Fibroblast of peridontal ligament (primary cell): ENCODE measurements at regions not wholly inside any gene's neighbourhood (a gene's known extent, or its start where the extent isn't known, plus 50 kb on each side); places are given as distances from the start of the nearest gene placed in this dataset.
A peak's percentile ranks its signal among the peaks of the same experiment; 100 is the strongest.

Experiments
- DNase-seq: peaks from one replicate; pipeline ENCODE4 v3.0.0-alpha.2; 2010; ENCODE audit errors: extremely low read depth

GRCh38 chr10:53006663-53007526 lies 234.3 kb upstream of the MBL2 start:
- no peak for DNase-seq

DNA sequence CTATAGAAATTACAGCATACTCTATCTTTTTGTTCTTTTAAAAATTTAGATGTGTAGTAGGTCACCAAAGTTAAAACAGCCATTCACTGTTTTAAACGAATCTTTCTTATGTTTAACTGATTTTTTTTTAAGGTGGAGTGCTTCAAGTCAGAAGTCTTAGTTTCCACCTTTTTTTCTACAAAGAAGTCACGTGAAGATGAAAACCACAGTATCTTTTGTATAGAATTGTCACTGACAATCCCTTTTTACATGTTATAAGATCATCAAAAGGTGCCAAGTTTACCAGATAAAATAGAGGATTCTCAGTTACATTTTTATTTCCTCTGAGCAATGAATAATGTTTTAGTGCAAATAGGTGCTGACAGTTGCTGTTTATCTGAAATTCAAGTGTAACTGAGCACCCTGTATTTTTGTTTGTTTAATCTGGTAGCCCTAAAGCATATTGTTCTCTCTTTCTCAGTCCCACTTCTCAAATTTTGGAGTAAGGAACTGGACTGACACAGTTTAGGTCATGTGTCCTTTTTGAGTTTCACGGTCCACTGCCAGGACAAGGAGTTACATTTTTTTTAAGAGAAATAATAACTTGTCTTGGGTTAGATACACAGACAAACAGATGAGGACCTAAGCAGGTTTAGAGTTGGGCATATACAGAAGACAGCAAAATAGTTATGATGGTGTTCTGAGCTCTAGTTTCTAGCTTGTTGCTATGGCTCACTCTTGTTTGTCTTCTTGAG lies 233.2 kb upstream of the MBL2 start:
- DNase-seq: no peak

DNA sequence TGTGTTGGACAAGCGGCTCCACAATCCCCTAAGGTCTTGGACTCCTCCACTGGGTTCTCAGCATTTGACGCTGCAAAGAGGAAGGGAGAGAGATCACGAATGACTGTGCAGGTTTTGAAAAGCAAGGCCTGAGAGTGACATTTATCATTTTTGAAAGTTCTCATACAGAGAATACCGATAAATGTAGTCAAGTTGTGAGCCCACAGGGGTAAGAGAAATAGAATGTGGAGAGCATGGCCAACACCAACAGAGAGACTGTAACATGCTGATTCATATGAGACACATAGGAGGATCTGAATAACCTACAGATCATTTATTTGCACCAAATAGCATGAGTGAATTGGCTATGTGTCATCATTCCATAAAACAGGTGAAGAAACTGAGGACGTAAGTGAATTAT lies 230.5 kb upstream of the MBL2 start:
- DNase-seq: no peak

DNA sequence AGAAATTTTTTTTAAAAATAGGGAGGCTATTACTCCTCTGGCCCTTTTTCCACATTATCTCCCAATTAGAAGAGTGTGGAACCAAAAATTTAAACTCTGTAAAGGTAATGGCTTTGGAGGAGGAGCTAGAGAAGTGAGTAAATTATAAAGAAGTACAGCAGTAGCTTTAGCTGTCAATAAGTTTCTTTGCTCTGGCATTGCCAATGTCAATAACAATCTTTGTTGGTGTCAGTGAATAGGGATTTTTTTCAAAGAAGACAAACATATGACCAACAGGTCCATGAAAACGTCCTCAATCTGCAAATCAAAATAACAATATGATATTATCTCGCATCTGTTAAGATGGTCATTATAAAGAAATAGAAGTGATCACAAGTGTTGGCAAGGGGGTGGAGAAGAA lies 227.1 kb upstream of the MBL2 start:
- DNase-seq: no peak

GRCh38 chr10:52999258-52999657 lies 226.7 kb upstream of the MBL2 start:
- no peak for DNase-seq

DNA sequence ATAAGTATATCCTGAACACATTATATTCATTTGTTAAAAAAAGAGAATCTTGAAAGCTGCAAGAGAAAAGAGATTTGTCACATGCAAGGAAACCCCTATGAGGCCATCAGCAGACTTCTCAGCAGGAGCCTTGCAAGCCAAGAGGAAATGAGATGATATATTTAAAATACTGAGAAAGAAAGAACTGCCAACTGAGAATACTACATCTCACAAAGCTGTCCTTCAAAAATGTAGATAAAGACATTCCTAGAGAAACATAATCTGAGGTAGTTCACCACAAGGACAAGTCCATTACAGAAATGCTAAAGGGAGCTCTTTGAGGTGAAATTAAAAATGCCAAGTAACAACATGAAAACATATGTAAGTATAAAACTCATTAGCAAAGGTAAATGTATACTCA lies 224.4 kb upstream of the MBL2 start:
- no peak for DNase-seq

GRCh38 chr10:52994370-52994769 lies 221.8 kb upstream of the MBL2 start:
- DNase-seq: no peak

GRCh38 chr10:52993109-52993508 lies 220.5 kb upstream of the MBL2 start:
- DNase-seq: no peak

GRCh38 chr10:52992567-52992966 lies 220.0 kb upstream of the MBL2 start:
- no peak for DNase-seq

GRCh38 chr10:52988923-52989322 lies 216.3 kb upstream of the MBL2 start:
- DNase-seq: no peak

DNA sequence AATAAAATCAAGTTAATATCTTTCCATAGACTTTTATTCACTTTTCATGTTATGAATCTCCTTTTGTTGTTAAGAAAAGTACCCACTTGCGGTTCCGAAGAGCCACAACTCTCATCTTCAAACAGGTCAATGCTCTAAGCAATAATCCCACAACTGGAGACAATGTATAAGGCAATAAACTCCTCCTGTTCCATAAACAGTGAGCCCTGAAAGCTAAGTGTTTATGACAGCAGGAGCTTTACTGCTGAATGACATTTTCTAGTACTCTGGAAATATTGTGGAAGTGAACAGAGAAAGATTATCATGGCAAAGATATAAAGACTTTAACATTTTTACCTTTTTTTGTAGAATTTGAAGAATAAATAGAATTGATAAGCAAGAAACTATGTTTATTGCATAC lies 213.5 kb upstream of the MBL2 start:
- no peak for DNase-seq

DNA sequence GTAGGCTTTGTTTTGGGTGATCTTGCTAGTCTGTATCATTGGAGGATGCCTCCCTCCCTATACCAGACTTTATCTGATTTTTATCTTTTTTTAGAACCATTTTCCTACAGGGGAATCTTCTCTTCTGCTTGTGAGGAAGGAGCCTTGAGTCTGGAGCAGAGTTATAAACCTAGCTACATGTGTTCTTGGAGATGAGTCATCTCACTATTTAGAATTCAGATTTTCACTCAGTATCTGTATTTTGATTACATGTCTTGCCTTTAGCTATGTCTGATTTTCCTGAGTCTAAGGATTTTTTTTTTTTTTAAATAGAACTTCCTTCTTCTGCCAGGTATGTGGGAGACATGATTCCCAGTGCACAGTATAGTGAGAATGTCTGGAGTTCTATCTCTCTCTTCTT lies 211.6 kb upstream of the MBL2 start:
- no peak for DNase-seq

- DNase-seq: no peak
These were observed 206.9 kb upstream of the MBL2 start for GRCh38 chr10:52979295-52979990.

- no peak for DNase-seq
These were observed 205.0 kb upstream of the MBL2 start for GRCh38 chr10:52977581-52977980.

DNA sequence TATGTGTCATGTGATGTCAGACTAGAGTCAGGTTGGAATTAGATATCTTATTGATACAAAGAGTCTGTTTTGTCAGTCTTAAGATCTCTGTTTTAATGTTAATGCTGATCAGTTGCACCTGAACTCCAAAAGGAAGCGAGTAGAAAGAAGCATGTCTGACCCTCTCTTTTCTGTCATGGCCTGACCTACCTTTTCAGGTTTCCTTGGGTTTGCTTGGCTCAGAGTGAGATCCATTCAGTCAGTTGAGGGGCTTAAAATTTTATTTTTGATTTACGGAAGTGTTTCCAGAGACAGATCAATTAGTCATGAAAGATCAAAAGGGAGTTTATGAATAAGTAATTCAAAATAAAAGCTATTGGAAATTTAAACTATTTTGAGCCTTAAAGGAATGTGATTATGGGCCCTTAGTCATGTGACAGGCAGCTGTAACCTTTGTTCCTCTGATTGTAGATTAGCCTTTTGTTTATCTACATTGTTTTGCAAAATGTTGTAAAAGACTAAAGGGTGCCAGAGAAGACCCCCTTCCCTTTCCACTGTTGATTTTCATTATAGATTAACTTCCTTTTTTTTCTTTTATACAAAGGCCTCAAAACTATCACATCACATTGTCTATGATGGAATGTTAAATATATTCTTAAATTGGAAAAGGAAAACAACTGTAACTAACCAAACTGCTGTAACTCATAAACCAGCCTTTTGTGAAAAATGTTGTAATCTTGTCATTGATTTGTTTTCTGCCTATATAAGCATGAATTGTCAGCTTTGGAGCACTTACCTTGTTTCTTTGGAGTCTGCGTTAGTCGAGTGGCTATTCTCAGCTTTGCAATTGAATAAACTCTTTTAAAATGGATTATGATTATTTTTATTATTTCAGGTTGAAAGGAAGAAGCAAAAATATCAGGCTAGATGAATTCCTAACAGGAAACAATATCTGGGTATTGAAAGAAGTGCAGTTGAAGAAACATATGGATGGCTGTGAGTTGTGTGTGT lies 195.5 kb upstream of the MBL2 start:
- no peak for DNase-seq

GRCh38 chr10:52966904-52967303 lies 194.3 kb upstream of the MBL2 start:
- no peak for DNase-seq

DNA sequence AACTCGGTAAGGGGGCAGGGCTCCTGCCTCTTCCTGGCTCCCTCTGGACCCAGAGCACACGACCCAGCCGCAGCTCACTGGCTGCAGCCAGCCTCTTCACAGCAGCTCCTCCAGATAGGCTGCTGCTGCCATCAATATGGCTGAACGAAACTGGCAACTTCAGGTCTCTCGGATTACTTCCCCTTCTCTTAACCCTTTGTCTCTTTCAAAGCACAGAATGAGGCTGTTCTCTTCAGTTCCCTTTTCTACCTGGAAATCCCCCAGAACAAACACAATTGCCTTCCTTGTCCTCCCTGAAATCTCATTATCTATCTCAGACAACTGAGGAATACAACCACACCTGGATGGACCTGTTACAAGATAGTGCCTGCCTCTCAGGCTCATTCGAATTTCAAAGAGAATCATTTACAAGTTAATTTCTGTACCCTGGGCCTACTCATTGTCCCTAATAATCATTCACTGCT lies 193.4 kb upstream of the MBL2 start:
- DNase-seq: no peak

DNA sequence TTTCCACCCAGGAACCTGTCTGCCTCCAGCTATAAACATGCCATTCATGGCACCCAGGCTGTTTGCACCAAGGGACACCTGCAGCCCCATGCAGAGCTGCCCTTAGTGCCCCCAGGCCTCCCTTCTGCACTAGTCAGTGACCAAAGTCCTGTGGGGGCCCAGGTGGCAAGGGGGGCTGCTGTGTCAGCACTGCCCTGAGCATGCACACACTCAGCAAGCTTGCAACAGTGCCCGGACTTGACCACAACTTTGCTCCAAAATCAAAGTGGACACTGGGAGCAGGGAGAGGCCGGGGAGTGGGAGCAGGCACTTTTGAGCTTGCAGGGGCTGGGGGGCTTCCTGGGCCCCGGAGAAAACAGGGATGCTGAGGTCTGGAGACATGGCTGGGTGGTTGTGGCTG lies 192.9 kb upstream of the MBL2 start:
- no peak for DNase-seq

DNA sequence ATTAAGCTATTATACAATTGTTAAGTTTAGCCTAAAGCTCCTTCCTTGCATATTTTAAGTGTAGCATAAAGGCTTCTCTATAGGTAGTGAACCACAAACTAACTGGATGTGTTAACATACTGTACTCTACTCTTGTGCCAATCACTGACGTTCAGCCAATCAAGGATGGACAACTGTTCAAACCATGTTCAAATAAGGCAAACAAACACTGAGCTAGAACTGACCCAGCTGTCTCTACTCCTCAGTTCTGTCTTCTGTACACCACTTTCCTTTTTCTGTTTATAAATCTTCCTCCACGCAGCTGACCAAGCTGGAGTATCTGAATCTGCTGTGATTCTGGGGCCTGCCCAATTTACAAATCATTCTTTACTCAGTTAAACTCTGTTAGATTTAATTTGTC lies 188.7 kb upstream of the MBL2 start:
- no peak for DNase-seq

GRCh38 chr10:52959810-52960209 lies 187.2 kb upstream of the MBL2 start:
- DNase-seq: no peak

GRCh38 chr10:52956861-52957260 lies 184.3 kb upstream of the MBL2 start:
- DNase-seq: peak; percentile 2
